Common myeloid progenitor, CD34-positive (primary cell): ENCODE measurements at regions not wholly inside any gene's neighbourhood (a gene's known extent, or its start where the extent isn't known, plus 50 kb on each side); places are given as distances from the start of the nearest gene placed in this dataset.

Source experiments
- CTCF ChIA-PET: fragments of 350-600 bp; sonication (Branson Sonifier 250); formaldehyde crosslinking; loops from one replicate; lab custom pipeline; 2021; ENCODE audit warnings: antibody characterized with exemption; lab: Charles Lee
- POLR2A ChIA-PET: fragments of 350-600 bp; sonication (Branson Sonifier 250); formaldehyde crosslinking; loops from one replicate; lab custom pipeline; 2021; ENCODE audit warnings: antibody characterized with exemption; lab: Charles Lee
- DNase-seq, 3 donors: peaks; one replicate each; pipeline versions ENCODE4 v3.0.0 to v3.0.0-alpha.2; 2013
- H3K27ac ChIP-seq, 2 experiments: 1 replicate in 1 of 2; 2 replicates in 1 of 2; pipeline ENCODE4 v1.7.0; 2013; ENCODE audit warnings: inconsistent platforms in 2 of 2, low read length in 2 of 2, mild to moderate bottlenecking in 2 of 2, low read depth in 1 of 2, moderate library complexity in 1 of 2; ENCODE audit not compliant: severe bottlenecking in 2 of 2, insufficient read depth in 1 of 2, poor library complexity in 1 of 2
- H3K27me3 ChIP-seq, 5 experiments: replicated peaks in 2 of 5; 1 replicate in 3 of 5; 2 replicates in 2 of 5; pipeline versions ENCODE4 v1.6.1 to v1.7.0; 2013; ENCODE audit warnings: low read length in 4 of 5, mild to moderate bottlenecking in 2 of 5, moderate library complexity in 2 of 5, inconsistent platforms in 1 of 5; ENCODE audit not compliant: insufficient read depth in 5 of 5, control insufficient read depth in 4 of 5
- H3K36me3 ChIP-seq, 4 experiments: 1 replicate in 2 of 4; 2 replicates in 2 of 4; pipeline versions ENCODE4 v1.6.1 to v1.7.0; 2013; ENCODE audit warnings: low read length in 3 of 4, control low read depth in 1 of 4, mild to moderate bottlenecking in 1 of 4; ENCODE audit not compliant: control insufficient read depth in 4 of 4, insufficient read depth in 4 of 4
- H3K4me1 ChIP-seq, 4 experiments: 1 replicate in 3 of 4; 2 replicates in 1 of 4; pipeline versions ENCODE4 v1.6.1 to v1.7.1; 2013; ENCODE audit warnings: low read length in 3 of 4, mild to moderate bottlenecking in 3 of 4, control low read depth in 1 of 4, inconsistent platforms in 1 of 4, moderate library complexity in 1 of 4; ENCODE audit not compliant: control insufficient read depth in 4 of 4, insufficient read depth in 4 of 4; ENCODE audit errors: control extremely low read depth in 1 of 4
- H3K4me3 ChIP-seq, 7 experiments: 1 replicate in 4 of 7; 2 replicates in 3 of 7; pipeline versions ENCODE4 v1.5.1 to v1.7.0; 2013; ENCODE audit warnings: mild to moderate bottlenecking in 7 of 7, low read length in 6 of 7, moderate library complexity in 6 of 7, inconsistent platforms in 2 of 7, low read depth in 2 of 7, control low read depth in 1 of 7; ENCODE audit not compliant: insufficient read depth in 4 of 7, control insufficient read depth in 1 of 7; ENCODE audit errors: extremely low read depth in 1 of 7
- H3K9me3 ChIP-seq, 5 experiments: 1 replicate in 4 of 5; 2 replicates in 1 of 5; pipeline versions ENCODE4 v1.6.1 to v1.7.1; 2013; ENCODE audit warnings: low read length in 4 of 5, mild to moderate bottlenecking in 2 of 5, inconsistent platforms in 1 of 5, low read depth in 1 of 5, moderate library complexity in 1 of 5; ENCODE audit not compliant: control insufficient read depth in 4 of 5, insufficient read depth in 2 of 5; ENCODE audit errors: control extremely low read depth in 1 of 5
- WGBS: methylation state at CpG from one replicate; pipeline ENCODE4 v1.1.5; 2013; ENCODE audit not compliant: insufficient coverage; 5-methylcytosine and 5-hydroxymethylcytosine counted together

DNA sequence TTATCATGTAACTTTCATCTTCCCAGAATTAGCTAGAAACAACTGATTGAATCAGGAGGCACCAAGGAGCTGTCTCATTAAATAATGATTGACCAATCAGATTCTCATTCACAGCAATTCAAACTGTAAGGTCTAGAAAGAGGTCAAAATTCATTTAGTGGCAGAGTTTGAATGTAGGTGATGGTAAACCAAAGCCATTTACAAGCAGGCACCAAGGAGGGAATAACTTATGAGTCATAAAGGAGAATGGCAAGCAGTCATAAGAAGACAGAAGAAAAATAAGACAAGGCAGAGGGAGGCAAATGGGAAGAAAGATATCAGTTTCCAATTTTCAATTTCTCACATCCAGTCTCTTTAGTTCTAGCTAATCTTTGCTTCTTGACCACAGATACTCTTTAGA lies 52.9 kb upstream of the DEFB112 start:
- ChIA-PET CTCF (no interaction called here), POLR2A (no interaction called here)
- no peak overlapping the region for H3K4me3 ChIP-seq
- H3K4me1 ChIP-seq: no peaks in the 10 kb centered on the region
- H3K27ac ChIP-seq: no peak overlapping the region
- H3K27me3 ChIP-seq: peaks cover 0 to 2% (median 0%) of the 10 kb centered on the region in 5 experiments
- H3K36me3 ChIP-seq: no peaks in the 10 kb centered on the region
- H3K9me3 ChIP-seq: no peaks in the 10 kb centered on the region
- no peak for DNase-seq

- no peak for DNase-seq
- peaks cover 0 to 2% (median 0%) of the 10 kb centered on the region in 5 experiments for H3K27me3 ChIP-seq
- no peak overlapping the region for H3K27ac ChIP-seq
- ChIA-PET POLR2A (no interaction called here), CTCF (no interaction called here)
- no peaks in the 10 kb centered on the region for H3K36me3 ChIP-seq
- 83% methylated on average over 1 of the region's 2 CpGs for WGBS
- H3K4me3 ChIP-seq: no peak overlapping the region
- no peaks in the 10 kb centered on the region for H3K4me1 ChIP-seq
- no peaks in the 10 kb centered on the region for H3K9me3 ChIP-seq
These were observed 60.9 kb upstream of the DEFB112 start for GRCh38 chr6:50110587-50110986.

GRCh38 chr6:50112981-50113857 lies 63.5 kb upstream of the DEFB112 start:
- no peaks in the 10 kb centered on the region for H3K36me3 ChIP-seq
- peaks cover 0 to 2% (median 0%) of the 10 kb centered on the region in 5 experiments for H3K27me3 ChIP-seq
- ChIA-PET POLR2A (no interaction called here), CTCF (no interaction called here)
- 77% methylated on average over 6 of the region's 8 CpGs for WGBS
- no peak for DNase-seq
- no peaks in the 10 kb centered on the region for H3K4me1 ChIP-seq
- no peak overlapping the region for H3K27ac ChIP-seq
- no peak overlapping the region for H3K4me3 ChIP-seq
- no peaks in the 10 kb centered on the region for H3K9me3 ChIP-seq

GRCh38 chr6:50116390-50116789 lies 66.7 kb upstream of the DEFB112 start:
- 88% methylated on average over 2 of the region's 2 CpGs for WGBS
- no peaks in the 10 kb centered on the region for H3K36me3 ChIP-seq
- H3K4me1 ChIP-seq: no peaks in the 10 kb centered on the region
- ChIA-PET POLR2A (no interaction called here), CTCF (no interaction called here)
- peaks cover 0 to 2% (median 0%) of the 10 kb centered on the region in 5 experiments for H3K27me3 ChIP-seq
- H3K9me3 ChIP-seq: no peaks in the 10 kb centered on the region
- DNase-seq: no peak
- no peak overlapping the region for H3K4me3 ChIP-seq
- no peak overlapping the region for H3K27ac ChIP-seq

- no peaks in the 10 kb centered on the region for H3K4me1 ChIP-seq
- CTCF ChIA-PET: interaction anchor here (0.6 to 0.9 kb wide), 2 partner anchors 29 to 1358 kb away, joined by 3 read pairs; no protein-coding TSS in a partner anchor
- no peak for DNase-seq
- H3K9me3 ChIP-seq: no peaks in the 10 kb centered on the region
- POLR2A ChIA-PET: no interaction called here
- H3K4me3 ChIP-seq: no peak overlapping the region
- WGBS: 84% methylated on average over 2 of the region's 4 CpGs
- H3K27ac ChIP-seq: no peak overlapping the region
- H3K36me3 ChIP-seq: no peaks in the 10 kb centered on the region
- peaks cover 0 to 2% (median 0%) of the 10 kb centered on the region in 5 experiments for H3K27me3 ChIP-seq
These were observed 67.2 kb upstream of the DEFB112 start for GRCh38 chr6:50116797-50117542.

- WGBS: 60% methylated on average over 1 of the region's 3 CpGs
- POLR2A ChIA-PET: no interaction called here
- DNase-seq: no peak
These were observed 70.6 kb upstream of the DEFB112 start for GRCh38 chr6:50120300-50120699.

DNA sequence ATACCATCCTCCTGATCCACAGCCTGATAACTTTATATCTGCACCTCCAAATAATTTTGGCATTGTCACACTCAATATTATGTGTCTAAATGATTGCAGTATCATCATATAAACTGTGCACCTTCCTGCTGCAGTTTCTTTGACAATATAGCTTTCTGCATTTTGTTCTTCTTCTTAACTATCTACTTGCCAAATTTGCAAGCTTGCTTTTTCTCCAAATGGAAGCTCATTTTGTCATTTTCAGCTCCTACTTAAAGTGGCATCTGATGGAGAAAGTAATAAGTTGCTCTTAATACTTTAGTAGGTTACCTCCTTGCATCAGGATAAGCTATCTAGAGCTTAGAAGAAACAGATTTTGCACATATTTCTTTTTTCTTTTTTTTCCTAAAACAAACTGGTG lies 74.0 kb upstream of the DEFB112 start:
- no peak overlapping the region for H3K4me3 ChIP-seq
- no peak overlapping the region for H3K27ac ChIP-seq
- H3K4me1 ChIP-seq: no peaks in the 10 kb centered on the region
- H3K9me3 ChIP-seq: no peaks in the 10 kb centered on the region
- no peaks in the 10 kb centered on the region for H3K27me3 ChIP-seq
- DNase-seq: no peak
- no peaks in the 10 kb centered on the region for H3K36me3 ChIP-seq
- POLR2A ChIA-PET: no interaction called here
- CTCF ChIA-PET: no interaction called here

More at GRCh38 chr6:50120300-50120699, 70.6 kb upstream of the DEFB112 start:
- no peak overlapping the region for H3K27ac ChIP-seq
- no peaks in the 10 kb centered on the region for H3K9me3 ChIP-seq
- H3K4me3 ChIP-seq: no peak overlapping the region
- CTCF ChIA-PET: no interaction called here
- no peaks in the 10 kb centered on the region for H3K4me1 ChIP-seq
- no peaks in the 10 kb centered on the region for H3K36me3 ChIP-seq
- no peaks in the 10 kb centered on the region for H3K27me3 ChIP-seq
